Stimulated activated CD4-positive, alpha-beta T cell treated with anti-CD3 and anti-CD28 coated beads, Interleukin-4, amount 100 ng/mL, for 24 hours (primary cell): ENCODE measurements at regions not wholly inside any gene's neighbourhood (a gene's known extent, or its start where the extent isn't known, plus 50 kb on each side); places are given as distances from the start of the nearest gene placed in this dataset.

ENCODE experiments used
- DNase-seq: peaks from one replicate; pipeline ENCODE4 v3.0.0-alpha.2; 2020

GRCh38 chr3:23644099-23644498, 161.7 kb upstream of the UBE2E1 start:
- no peak for DNase-seq

- no peak for DNase-seq
Observed at GRCh38 chr3:23644676-23645075, 161.1 kb upstream of the UBE2E1 start.

- DNase-seq, result no peak
Observed at GRCh38 chr3:23645533-23646183, 160.1 kb upstream of the UBE2E1 start.

- no peak for DNase-seq
Observed at GRCh38 chr3:23646184-23646920, 159.4 kb upstream of the UBE2E1 start.

GRCh38 chr3:23647706-23648258, 158.0 kb upstream of the UBE2E1 start:
- no peak for DNase-seq

GRCh38 chr3:23648326-23648995, 157.3 kb upstream of the UBE2E1 start:
- no peak for DNase-seq

GRCh38 chr3:23648996-23649395, 156.8 kb upstream of the UBE2E1 start:
- DNase-seq, result no peak

- no peak for DNase-seq
Observed at GRCh38 chr3:23649448-23649847, 156.3 kb upstream of the UBE2E1 start.

- DNase-seq, result no peak
Observed at GRCh38 chr3:23650371-23651140, 155.2 kb upstream of the UBE2E1 start.

- no peak for DNase-seq
Observed at GRCh38 chr3:23653647-23654525, 151.9 kb upstream of the UBE2E1 start.

GRCh38 chr3:23654571-23654970, 151.2 kb upstream of the UBE2E1 start:
- DNase-seq, result no peak

- no peak for DNase-seq
Observed at GRCh38 chr3:23655749-23656148, 150.0 kb upstream of the UBE2E1 start.

- no peak for DNase-seq
Observed at GRCh38 chr3:23656199-23656598, 149.6 kb upstream of the UBE2E1 start.

- DNase-seq, result no peak
Observed at GRCh38 chr3:23656821-23657220, 148.9 kb upstream of the UBE2E1 start.

- DNase-seq, result no peak
Observed at GRCh38 chr3:23657647-23658046, 148.1 kb upstream of the UBE2E1 start.

GRCh38 chr3:23659274-23659673, 146.5 kb upstream of the UBE2E1 start:
- DNase-seq, result no peak

- DNase-seq, result no peak
Observed at GRCh38 chr3:23659840-23660430, 145.8 kb upstream of the UBE2E1 start.

GRCh38 chr3:23662079-23662617, 143.6 kb upstream of the UBE2E1 start:
- DNase-seq, result no peak

- DNase-seq, result no peak
Observed at GRCh38 chr3:23663246-23663645, 142.5 kb upstream of the UBE2E1 start.

- no peak for DNase-seq
Observed at GRCh38 chr3:23663661-23664186, 142.0 kb upstream of the UBE2E1 start.

GRCh38 chr3:23664459-23664858, 141.3 kb upstream of the UBE2E1 start:
- DNase-seq, result no peak
